ENCODE measurements at regions not wholly inside any gene's neighbourhood (a gene's known extent, or its start where the extent isn't known, plus 50 kb on each side); places are given as distances from the start of the nearest gene placed in this dataset.
A peak's percentile ranks its signal among the peaks of the same experiment; 100 is the strongest.

DNA sequence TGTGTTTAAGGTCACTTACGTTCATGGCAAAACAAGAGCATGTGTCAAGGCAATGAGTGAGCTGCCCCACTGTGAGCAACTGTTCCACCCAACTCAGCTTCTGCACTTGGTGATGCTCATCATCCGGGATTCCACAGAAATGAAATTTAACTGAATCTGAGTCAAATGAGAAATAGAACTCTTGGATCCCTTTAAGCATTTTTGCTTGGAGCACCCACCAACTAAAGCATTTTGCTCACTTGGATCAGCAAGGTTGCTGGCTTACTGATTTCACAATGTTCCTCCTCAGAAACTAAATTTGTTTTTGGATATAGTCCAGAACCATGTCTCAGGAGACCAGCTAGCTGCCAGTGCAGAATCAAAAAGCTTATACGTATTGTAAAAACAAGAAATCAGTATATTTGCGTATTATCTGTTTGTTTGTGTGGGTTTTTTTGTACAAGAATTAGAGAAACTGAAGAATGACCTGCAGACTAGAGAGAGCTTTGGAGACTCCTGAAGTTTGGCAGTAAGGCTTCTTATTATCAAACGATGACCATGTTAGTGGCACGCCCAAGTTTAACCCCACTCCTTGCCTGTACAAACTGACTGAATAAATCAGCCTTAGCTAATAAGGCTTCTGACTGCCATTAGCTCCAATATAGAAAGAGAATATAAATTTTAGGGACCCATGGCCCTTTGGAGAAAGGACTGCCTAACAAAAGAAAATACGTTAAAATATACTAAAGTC is 153.8 kb upstream of the FST start:
- ATAC-seq: no peak

DNA sequence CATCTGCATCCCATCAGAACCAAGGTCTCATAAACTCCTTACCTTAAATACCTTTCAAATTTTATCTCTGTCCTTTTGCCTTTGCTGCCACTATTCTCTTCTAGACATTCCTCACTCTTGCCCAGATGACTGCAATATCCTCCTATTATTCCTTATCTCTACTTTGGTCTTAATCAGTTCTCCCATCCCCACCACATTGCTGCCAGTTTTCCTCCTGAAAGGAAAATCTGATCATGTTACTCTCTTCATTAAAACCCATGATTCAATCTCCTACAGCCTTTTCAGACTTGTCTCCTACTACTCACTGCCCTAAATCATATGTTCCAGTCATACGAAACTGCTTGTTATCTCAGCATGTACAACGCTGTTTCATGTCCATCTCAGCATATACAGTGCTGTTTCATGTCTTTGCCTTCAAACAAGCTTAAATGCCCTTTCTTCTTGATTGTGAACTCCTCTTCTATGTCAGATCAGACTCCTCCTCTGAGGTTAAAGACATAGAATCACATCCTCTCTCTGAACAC is 152.6 kb upstream of the FST start:
- DNase-seq (ENCODE audit: low spot score): no peak
- no peak for ATAC-seq

More for the DNA sequence above, 153.8 kb upstream of the FST start:
- DNase-seq (ENCODE audit: low spot score): no peak

DNA sequence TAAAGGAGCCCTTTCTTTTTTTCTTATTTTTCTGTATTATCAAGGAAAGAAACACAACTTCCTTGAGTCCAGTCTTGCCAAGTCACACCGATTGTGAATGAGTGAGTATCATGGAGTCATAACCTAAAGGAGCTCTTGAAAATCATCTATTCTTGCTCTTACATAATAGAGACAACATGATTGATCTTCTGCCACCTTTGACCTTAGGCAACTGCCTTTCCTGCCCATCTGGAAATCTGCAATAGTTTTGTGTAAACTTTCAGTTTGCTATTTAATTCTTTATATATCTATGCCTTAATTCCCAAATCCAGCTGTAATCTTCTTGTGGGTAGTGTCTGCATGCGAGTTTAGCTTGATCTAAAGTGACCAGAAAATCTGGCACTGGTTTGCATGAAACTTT is 149.9 kb upstream of the FST start:
- ATAC-seq: peak; percentile 45
- no peak for DNase-seq (ENCODE audit: low spot score)

DNA sequence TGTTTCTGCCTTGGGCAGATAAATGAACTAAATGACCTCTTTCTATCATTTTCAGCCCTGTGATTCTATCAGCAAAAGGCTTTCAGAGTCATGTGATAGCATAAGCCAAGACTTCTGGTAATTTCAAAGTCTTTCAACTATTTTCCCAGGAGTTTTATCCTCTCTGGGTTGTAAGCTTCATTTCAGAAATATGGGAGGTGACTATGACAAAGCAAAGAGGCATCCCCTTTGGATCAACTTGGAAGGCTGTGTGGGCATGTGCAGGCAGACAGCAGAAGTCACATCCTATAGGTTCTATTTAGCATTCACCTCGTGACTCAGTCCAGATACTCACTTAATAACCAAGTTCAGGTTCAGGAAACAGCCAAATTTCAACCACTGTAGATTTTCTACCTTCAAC is 149.0 kb upstream of the FST start:
- no peak for DNase-seq (ENCODE audit: low spot score)
- no peak for ATAC-seq

DNA sequence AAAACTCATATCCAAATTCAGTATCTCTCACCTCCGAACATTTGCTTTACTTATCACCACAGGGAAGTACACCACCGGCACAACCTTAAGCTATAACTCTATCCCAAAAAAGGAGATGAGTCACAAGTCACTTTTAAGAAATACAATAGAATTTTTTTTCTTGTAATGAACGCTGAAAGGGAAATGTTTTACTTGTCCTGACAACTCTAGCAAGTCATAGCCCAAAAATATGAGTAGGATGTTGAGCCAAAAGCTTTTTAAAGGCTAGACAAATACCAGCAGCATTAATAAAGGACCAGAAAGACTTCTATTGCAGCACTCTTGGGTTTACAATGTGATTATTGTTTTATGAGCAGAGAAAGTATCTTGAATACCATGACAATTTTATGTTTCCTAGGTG is 147.3 kb upstream of the FST start:
- DNase-seq (ENCODE audit: low spot score) (no peak), ATAC-seq (no peak)

DNA sequence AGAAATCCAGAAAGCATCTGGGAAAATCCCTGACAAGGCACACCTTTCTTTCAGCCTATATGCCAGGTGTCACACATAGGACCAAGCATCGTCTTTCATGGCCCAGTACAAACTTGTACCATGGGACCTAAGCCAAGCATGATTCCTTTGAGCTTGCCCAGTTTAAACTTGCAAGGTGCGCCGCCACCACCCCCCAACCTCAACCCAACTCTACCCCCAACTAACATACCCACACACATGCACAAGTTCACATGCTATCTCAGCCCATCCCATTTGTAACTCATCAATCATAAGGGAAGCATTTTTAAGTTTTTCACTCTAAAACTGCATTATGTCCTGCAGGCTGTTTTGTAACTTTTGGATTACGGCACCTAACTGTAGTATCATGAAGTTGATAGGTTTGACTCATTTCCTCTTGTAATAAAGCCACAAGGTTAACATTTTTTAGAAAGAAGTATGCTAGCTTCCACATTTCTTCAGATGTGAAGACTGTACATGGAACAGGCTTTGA is 145.9 kb upstream of the FST start:
- DNase-seq (ENCODE audit: low spot score): no peak
- ATAC-seq: no peak

DNA sequence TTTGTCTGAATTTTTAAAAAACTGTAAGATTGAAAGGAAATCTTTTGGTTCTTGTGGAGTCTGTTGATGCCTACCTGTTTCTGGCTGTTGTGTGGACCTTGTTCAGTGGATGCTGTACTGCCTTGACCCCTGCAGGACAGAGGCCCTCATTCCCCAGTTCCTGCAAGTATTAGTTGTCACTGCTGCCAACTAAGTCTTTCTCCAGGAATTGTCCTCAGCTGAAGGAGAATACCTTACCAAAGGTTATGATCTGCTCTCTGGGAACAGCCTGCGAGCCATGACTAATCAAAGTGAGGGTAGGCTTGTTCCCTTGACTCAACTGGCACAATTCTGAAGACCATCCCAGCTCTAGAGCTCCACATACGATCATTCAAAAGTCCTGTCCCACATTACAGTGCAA is 145.3 kb upstream of the FST start:
- DNase-seq (ENCODE audit: low spot score) (no peak), ATAC-seq (peak; percentile 78)

DNA sequence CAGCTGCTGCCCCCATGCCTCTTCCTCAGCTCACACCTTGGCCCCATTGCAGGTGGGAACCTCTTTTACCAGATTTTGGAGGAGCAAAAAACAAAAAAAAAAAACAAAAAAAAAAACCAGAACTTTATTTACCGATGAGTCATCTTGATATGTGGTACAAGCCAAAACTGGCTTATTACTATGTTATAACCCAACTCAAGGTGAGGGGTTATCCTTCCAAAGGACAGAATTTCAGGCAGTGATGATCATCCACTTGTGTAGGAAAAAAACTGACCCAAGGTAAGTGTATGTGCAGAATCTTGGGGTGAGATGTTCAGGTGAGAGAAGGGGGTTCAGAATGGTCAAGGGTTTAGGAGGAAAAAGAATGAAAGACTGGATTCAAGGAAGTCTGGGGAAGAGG is 142.6 kb upstream of the FST start:
- DNase-seq (ENCODE audit: low spot score) (no peak), ATAC-seq (no peak)

DNA sequence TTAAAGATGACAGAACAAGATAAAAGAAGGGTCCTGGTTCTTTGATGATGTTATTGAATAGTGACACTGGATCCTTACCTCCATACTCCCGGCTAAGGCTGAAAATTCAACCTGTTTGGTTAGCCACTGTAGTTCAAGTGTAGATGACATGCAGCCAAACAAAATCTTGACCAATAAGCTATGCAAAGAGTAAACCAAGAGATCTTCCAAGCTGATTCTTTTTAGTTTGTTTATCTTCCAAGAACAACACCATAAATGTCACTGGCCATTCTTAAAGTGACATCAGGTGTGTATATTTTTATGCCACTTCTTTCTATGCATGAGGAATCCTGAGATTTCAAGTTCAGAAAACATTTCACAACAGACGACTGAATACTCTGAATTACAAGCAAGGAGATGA is 141.5 kb upstream of the FST start:
- no peak for DNase-seq (ENCODE audit: low spot score)
- ATAC-seq: no peak

DNA sequence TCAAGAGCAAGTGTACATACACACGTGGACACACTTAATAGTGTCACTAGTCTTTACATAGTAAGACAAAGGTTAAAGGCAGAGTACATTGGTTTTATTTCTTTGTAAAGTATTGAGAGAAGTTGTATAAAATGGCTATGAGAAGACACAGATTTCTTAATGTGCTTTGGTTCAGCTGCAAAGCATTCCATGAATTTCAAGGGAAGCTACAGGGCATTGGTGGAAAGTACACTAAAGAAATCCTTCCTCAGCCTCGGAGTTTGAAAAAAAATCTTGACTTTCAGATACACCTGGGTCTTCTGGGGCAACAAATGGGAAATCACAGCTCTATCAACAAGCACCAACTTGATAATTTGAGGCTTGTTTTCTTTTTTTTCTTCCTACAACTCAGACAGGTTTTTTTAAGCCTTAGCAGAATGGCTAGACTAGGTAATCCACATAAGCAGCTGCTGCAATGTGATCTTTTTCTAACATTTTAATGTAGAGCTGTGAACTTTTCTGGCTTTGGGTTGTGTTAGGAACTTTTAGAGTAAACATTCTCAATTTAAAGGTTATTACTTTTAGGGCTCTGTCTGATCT is 140.4 kb upstream of the FST start:
- ATAC-seq (no peak), DNase-seq (ENCODE audit: low spot score) (no peak)

DNA sequence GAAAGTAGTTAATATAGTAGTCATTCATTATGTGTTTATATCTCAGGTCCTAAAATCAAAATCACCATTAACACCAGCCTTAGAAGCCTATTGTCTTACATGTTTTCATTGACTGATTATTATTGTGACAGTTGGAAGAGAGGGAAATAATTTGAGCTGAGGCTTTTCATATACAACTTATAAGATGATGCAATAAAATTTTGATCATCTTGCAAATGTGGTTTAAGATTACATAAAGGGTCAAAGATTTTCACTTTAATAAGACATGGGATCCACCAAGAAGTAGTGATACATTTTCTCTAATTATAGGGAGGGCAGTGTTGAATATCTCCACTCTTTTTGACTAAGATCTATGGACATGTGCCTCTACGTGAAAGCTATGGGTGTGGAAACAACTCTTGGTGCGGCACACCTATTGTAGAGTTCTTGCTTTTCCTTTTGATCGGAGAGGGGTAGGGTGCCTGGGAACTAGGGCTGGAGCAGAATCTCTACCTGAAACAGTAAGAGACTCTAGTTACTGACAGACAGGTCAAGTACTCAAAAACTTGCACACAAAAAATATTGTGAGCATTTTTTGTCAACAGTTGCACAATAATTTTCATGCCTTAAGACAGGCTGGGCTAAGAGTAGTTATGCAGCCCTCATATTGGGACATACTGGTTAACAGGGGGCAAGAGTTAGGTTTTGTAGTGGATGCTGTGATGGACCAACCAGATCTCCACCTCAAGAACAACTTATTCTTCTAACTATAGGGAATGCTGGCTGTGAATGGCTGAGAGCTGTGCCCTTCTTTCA is 139.3 kb upstream of the FST start:
- DNase-seq (ENCODE audit: low spot score): no peak
- no peak for ATAC-seq

DNA sequence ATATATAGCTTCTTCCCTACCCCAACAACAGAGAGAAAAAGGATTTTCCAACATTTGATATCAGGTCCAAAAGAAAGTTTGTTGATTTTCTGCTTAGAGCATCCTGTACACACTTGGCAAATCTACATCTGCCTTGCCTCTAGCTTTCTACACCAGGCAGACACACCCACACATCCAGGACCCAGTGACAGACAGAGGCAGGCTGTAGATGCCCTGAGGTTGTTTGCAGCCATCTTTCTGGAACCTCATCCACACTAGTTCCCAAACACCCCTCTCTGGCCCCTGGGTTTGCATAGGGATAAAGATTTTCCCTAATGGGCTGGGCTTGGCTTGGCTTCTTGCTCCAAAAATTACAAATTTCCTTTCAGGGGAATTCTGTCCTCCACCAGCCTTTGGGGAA is 138.2 kb upstream of the FST start:
- ATAC-seq (no peak), DNase-seq (ENCODE audit: low spot score) (no peak)

DNA sequence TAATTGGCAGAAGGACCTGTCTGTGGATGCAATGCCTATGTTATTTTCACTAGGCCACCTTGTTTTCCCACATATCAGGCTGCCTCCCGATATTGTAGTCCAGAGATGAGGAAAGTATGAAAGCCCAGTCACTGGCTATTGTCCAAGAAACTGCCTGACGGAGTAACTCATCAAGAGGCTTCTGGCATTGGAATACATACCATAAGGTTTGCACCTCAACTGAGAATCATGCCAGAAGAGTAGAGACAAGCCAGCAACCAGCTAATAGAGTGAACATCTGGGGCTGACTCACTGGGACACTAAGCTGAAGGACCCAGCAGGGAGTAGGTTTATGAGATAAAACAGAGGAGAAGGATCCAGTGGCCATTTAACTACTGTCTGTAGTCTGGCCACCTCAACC is 137.2 kb upstream of the FST start:
- ATAC-seq (no peak), DNase-seq (ENCODE audit: low spot score) (no peak)

DNA sequence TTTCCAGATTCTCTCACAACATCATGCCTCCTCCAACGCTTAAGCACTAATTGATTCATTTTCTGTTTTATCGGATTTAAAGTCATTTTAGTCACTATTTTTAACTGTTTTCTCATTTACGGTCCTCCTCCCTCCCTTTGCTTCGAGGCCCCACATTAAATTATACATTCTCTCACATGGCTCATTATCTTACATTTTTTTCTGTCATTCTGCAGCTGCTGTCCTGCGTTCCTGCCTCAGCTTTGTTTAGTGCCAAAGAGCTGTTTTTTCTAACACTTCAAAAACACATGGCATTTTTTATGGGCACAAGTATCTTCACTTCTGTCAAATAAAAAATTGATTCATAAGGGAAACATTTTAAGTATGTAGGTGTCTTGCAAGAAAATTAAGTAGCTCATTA is 130.1 kb upstream of the FST start:
- no peak for DNase-seq (ENCODE audit: low spot score)
- no peak for ATAC-seq

DNA sequence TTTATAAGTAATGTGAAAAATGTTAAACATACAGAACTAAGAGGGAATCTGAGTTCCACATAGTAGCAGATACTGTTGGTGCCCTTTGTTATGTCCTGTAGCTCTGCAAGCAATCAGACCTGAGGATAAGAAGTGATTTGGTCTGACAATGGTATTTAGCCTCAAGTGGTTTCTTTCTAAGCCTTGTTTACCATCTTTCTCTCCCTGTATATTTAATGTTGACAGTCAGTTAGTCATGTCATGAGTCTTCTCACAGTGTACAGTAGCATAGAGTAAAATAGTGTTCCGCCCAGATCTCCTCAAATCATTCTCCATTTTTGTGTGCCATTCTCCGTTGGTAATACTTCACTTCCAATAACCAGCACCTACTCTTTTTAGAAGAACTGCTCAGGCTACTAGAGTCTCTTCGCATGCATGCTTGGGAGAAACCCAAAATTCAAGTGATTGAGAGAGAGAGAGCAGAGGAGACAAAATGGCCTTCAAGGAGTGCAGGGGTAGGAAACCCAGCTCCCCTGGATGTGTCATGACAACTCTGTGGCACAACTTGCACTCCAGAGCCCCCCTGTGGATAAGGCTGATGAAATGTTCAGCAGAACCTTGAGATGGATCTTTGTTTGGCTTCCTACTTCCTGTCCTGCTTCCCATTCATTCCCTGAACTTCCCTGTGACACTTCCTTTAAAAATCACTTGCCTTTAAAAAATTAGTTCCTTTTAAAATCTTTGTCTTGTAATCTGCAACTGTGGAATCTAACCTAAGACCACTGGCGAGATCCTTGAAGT is 129.2 kb upstream of the FST start:
- ATAC-seq (no peak), DNase-seq (ENCODE audit: low spot score) (no peak)

DNA sequence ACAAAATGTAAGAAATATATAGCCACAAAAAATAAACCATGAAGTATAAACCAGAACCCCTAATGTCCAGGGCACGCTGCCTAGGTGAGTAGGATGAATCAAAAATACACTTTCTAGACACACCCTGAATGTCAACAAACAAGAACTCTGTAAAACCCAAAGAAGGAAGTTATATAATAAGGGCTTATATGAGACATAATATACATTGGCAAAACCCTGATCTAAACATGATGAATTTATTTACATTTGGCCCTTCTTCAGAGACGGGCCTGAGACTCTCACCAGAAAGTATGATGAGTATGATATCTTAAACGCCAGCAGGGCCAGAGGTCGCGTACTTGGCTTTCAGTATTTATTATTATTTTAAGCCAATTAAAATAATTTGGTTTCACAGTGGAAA is 125.1 kb upstream of the FST start:
- ATAC-seq (no peak), DNase-seq (ENCODE audit: low spot score) (no peak)

DNA sequence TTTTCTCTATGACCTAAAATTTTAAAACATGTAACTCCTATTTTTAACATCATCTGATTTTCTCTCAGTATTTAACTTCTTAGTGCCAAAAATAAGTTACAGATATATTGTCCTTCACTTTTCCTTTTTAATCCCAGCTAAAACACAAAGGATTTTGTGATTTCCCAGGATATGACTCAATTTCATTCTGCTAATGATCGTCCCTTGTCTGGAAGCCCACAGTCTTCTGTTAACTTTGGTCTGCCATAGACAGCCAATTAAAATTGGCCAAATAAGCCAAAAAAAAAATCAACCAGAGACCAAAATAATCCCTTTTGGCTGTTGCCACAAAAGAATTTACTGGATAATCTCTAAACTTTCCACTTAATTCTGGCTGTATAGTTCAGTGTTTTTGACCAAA is 124.5 kb upstream of the FST start:
- no peak for ATAC-seq

DNA sequence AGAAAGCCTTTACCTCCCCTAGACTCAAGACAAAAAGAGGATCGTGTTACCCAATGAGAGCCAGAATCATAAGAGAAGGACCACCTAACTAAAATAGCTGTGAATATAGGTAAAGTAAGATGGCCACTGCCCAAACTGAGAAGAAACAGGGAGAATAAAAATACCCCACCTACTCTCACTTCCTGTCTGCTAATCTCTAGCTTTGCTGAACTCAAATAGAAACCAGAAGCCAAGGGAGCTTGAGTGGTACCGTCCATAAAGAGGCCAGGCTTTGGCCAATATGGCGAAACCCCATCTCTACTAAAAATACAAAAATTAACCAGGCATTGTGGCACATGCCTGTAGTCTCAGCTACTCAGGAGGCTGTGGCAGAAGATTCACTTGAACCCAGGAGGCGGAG is 123.0 kb upstream of the FST start:
- no peak for ATAC-seq
- DNase-seq (ENCODE audit: low spot score): no peak

More for the DNA sequence above, 124.5 kb upstream of the FST start:
- no peak for DNase-seq (ENCODE audit: low spot score)

DNA sequence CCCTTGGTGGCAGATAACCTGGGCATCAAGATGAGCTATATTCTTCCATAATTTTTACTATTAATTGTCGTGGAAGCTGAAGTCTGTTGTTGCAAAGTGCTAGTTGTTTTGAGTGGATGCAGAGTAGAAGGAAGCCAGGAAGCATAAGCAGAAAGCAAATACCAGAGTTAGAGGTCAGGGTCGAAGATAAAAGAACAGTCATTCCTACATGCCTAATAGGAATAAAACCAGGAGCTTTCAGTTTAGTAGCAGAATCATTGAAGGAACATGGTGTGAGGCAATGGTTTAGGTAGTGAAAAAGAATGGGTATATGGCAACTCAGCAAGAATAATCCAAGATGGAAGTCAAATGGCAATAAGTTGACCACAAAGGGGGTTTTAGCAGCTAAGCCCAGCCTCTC is 121.6 kb upstream of the FST start:
- DNase-seq (ENCODE audit: low spot score): no peak
- no peak for ATAC-seq

DNA sequence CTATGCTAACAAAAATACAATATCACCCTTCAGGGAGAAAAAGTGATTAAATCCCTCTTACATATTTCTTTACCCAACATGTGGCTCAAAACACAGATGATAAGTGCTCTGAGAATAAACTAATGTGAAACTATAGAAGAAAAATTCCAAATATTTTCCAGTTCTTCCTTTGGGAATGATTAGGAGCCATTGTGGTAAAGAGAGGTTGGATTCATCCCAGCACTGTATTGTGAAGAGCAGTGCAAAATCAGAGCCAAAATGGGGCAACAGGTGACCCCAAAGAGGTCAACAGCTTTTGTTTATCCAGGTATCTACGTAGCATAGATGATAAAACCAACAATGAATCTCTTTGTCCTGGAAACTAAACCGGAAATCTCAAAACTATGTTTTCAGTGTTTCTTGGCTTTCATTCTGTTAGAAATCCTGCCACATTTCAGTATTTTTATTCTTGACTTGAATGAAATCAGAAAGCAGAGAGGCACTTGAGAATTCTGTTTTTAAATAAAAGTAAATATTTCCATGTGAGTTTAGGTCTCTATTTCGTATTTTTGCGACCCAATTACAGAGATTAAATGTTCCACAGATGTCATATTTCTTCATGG is 120.4 kb upstream of the FST start:
- DNase-seq (ENCODE audit: low spot score) (no peak), ATAC-seq (no peak)

DNA sequence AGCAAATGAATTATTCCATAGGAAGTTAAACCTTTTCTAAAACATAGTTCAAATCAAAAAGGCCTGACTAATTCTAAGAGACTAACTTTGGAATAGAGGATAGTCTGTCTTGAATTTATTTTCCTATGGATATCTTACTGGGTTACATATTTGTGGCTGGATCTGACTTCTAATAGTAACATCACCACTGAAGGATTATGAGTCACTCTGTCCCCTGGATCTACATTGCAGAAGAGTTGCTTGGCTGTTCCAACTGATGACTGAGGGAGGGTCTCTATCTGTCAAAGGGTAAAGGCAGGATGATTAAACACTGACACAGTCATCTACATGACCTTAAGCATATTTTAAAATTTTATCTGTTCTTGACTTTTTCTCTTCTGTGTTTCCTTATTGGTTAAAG is 119.6 kb upstream of the FST start:
- ATAC-seq (no peak), DNase-seq (ENCODE audit: low spot score) (no peak)

Measured in left lobe of liver (tissue), 2 donors.